ENCODE measurements at regions not wholly inside any gene's neighbourhood (a gene's known extent, or its start where the extent isn't known, plus 50 kb on each side); places are given as distances from the start of the nearest gene placed in this dataset.
"Not testable (repeated sequence)": the region's sequence is repeated elsewhere in the genome, so short reads cannot be mapped to it uniquely, and the experiment has no call there.

- not testable (repeated sequence) for DNase-seq (ENCODE audit: low read depth in 2 of 2)
Measured at GRCh38 chr3:152216960-152217865, 51.5 kb upstream of the MBNL1 start.

DNA sequence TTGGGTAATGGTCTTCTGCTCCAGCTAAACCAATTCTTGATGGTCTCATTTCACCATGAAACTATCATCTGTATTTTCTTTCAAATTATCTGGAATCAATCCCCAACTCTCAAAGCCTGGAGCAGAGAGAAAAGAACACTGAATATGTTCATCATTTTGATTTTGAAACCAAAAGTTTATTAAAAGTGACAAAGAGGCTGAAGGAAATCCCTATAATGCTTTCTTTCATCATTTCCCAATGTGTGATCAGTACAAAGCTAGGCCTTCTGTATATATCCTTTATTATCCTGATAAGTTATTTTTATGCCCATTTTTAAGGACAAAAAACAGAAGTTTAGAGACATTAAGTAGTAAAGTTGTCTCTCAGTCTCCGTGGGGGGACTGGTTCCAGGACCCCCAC is 50.1 kb upstream of the MBNL1 start:
- no peak for DNase-seq (ENCODE audit: low read depth in 2 of 2)
